GM10266 (cell line): ENCODE measurements at regions not wholly inside any gene's neighbourhood (a gene's known extent, or its start where the extent isn't known, plus 50 kb on each side); places are given as distances from the start of the nearest gene placed in this dataset.
"Not testable (repeated sequence)": the region's sequence is repeated elsewhere in the genome, so short reads cannot be mapped to it uniquely, and the experiment has no call there.

Experiments
- DNase-seq: peaks from one replicate; pipeline ENCODE4 v3.0.0; 2012; ENCODE audit errors: extremely low spot score
- TF ChIP-seq, protein P1 (sequence below): IDR thresholded peaks from 2 replicates; pipeline ENCODE4 v1.5.1; 2012; ENCODE audit warnings: mild to moderate bottlenecking, low read depth; ENCODE audit not compliant: control insufficient read depth, insufficient read depth; ENCODE audit errors: missing control alignments

- no peak for DNase-seq
- TF ChIP-seq, protein P1, sequence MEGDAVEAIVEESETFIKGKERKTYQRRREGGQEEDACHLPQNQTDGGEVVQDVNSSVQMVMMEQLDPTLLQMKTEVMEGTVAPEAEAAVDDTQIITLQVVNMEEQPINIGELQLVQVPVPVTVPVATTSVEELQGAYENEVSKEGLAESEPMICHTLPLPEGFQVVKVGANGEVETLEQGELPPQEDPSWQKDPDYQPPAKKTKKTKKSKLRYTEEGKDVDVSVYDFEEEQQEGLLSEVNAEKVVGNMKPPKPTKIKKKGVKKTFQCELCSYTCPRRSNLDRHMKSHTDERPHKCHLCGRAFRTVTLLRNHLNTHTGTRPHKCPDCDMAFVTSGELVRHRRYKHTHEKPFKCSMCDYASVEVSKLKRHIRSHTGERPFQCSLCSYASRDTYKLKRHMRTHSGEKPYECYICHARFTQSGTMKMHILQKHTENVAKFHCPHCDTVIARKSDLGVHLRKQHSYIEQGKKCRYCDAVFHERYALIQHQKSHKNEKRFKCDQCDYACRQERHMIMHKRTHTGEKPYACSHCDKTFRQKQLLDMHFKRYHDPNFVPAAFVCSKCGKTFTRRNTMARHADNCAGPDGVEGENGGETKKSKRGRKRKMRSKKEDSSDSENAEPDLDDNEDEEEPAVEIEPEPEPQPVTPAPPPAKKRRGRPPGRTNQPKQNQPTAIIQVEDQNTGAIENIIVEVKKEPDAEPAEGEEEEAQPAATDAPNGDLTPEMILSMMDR: no peak
These were observed 143.8 kb upstream of the SLC38A2 start for GRCh38 chr12:46516238-46516932.

DNA sequence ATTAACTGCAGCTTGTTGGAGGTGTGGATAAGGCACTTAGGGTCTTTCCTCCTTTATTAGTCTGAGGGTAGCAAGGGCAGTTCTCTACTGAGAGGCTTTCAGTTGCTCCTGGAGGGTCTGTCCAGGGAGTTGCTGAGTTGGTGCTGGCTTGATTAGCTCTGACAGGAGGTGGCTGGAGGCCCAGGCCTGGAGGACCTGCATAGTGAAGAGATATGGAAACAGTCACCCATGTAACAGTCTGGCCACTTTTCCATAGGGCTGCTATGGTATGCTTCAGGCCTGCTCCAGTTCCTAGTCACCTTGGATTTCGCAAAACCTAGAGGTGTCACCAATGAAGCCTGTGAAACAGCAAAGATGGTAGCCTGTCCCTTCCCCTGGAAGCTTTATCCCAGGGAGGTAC is 143.3 kb upstream of the SLC38A2 start:
- no peak for DNase-seq
- TF ChIP-seq, protein P1: no peak

GRCh38 chr12:46514886-46515285 is 142.3 kb upstream of the SLC38A2 start:
- no peak for DNase-seq
- TF ChIP-seq, protein P1: no peak

- not testable (repeated sequence) for DNase-seq
These were observed 137.7 kb upstream of the SLC38A2 start for GRCh38 chr12:46510257-46510656.

DNA sequence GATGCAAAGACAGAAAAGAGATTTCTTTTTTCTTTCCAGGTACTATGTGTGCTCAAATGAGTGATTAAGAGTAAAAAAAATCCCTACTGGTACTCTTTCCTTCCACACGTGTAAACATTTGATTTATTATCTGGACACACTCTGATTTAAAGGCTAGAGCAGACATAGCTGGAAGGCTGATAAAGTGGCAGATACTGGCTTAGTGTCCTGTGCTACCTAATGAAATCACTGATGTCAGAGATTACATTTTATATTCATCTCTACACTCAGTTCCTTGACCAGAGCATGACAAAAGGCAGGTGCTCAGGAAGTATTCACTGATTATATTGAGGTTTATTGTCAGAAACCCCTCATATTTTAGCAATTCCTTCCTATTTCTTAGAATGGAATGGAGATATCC is 136.6 kb upstream of the SLC38A2 start:
- DNase-seq: no peak
- TF ChIP-seq, protein P1: no peak

- DNase-seq: no peak
- TF ChIP-seq, protein P1: no peak
These were observed 136.1 kb upstream of the SLC38A2 start for GRCh38 chr12:46508651-46509050.

DNA sequence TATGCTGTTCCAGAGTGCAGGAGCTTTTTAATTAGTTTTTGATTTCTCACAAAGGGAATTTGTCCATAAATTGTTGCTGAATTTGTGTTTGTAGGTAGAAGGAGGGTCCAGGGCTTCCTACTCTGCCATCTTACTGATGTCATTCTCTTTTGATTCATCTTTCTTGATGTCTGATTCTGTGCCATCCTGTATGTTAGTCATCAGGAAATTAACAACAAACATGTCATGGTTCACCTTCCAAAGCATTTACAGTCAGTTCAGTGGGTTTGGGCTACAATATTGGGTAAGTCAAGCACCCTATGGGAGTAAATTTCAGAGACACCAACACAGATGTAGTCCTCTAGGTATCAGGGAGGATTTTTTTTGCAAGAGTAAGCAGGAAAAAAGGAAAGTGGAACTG is 135.2 kb upstream of the SLC38A2 start:
- no peak for DNase-seq
- TF ChIP-seq, protein P1: no peak

DNA sequence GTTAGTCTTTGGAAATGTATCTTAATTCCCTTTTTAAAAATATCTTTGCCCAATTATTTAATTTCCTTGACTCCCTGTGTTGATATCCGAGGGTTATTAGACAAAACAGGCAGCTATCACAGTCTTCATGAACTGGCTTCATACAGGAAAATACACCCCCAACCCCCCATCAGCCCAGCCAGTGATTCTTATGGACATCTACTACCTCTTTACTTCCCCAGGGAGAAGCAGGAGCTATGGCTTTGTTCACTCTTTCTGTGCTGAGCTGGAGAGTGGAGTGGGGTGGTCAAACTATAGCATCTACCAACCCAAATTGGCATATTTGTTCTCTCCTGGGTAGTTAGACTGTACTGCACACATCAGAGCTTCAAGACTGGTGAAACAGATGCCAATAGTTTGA is 134.4 kb upstream of the SLC38A2 start:
- TF ChIP-seq, protein P1: no peak
- no peak for DNase-seq
